ENCODE measurements at regions not wholly inside any gene's neighbourhood (a gene's known extent, or its start where the extent isn't known, plus 50 kb on each side); places are given as distances from the start of the nearest gene placed in this dataset.

- no peaks in the 10 kb centered on the region for H3K36me3 ChIP-seq (ENCODE audit: insufficient read depth, insufficient read length, low read length)
- no peaks in the 10 kb centered on the region for H3K27me3 ChIP-seq (ENCODE audit: insufficient read depth, insufficient read length)
- H3K4me3 ChIP-seq (ENCODE audit: insufficient read length, low read depth) = no peak overlapping the region
- TF ChIP-seq YY1 (IDR thresholded peaks at IDR 0.05; ENCODE audit: insufficient read depth, insufficient read length) (no peak), ZNF274 (IDR thresholded peaks at IDR 0.05; ENCODE audit: low read depth, low read length) (no peak), SUZ12 (IDR thresholded peaks at IDR 0.05; ENCODE audit: extremely low read depth, insufficient read depth, insufficient read length) (no peak)
- no peak for DNase-seq (ENCODE audit: low read depth, low spot score)
- no peak overlapping the region for H3K9ac ChIP-seq (ENCODE audit: insufficient read length, low read depth)
- peaks cover 4% of the 10 kb centered on the region for H3K4me1 ChIP-seq (ENCODE audit: insufficient read depth, insufficient read length)
- H3K9me3 ChIP-seq (ENCODE audit: insufficient read depth, low read length) = no peaks in the 10 kb centered on the region
Measured at GRCh38 chr2:2664989-2665833, 334.1 kb upstream of the MYT1L start.

- Histone ChIP-seq H3K4me1 (ENCODE audit: insufficient read depth, insufficient read length) (peaks cover 4% of the 10 kb centered on the region), H3K9me3 (ENCODE audit: insufficient read depth, low read length) (peaks cover 15% of the 10 kb centered on the region; the same call in 1 of the 2 replicates), H3K9ac (ENCODE audit: insufficient read length, low read depth) (no peak overlapping the region), H3K27me3 (ENCODE audit: insufficient read depth, insufficient read length) (no peaks in the 10 kb centered on the region), H3K36me3 (ENCODE audit: insufficient read depth, insufficient read length, low read length) (no peaks in the 10 kb centered on the region), H3K4me3 (ENCODE audit: insufficient read length, low read depth) (no peak overlapping the region)
- TF ChIP-seq YY1 (IDR thresholded peaks at IDR 0.05; ENCODE audit: insufficient read depth, insufficient read length) = no peak
- no peak for TF ChIP-seq ZNF274 (IDR thresholded peaks at IDR 0.05; ENCODE audit: low read depth, low read length)
- no peak for TF ChIP-seq SUZ12 (IDR thresholded peaks at IDR 0.05; ENCODE audit: extremely low read depth, insufficient read depth, insufficient read length)
- no peak for DNase-seq (ENCODE audit: low read depth, low spot score)
Measured at GRCh38 chr2:2663401-2664036, 332.4 kb upstream of the MYT1L start.

- Histone ChIP-seq H3K9ac (ENCODE audit: insufficient read length, low read depth) (no peak overlapping the region), H3K9me3 (ENCODE audit: insufficient read depth, low read length) (peaks cover 15% of the 10 kb centered on the region; the same call in 1 of the 2 replicates), H3K4me1 (ENCODE audit: insufficient read depth, insufficient read length) (peaks cover 4% of the 10 kb centered on the region), H3K27me3 (ENCODE audit: insufficient read depth, insufficient read length) (no peaks in the 10 kb centered on the region), H3K4me3 (ENCODE audit: insufficient read length, low read depth) (no peak overlapping the region), H3K36me3 (ENCODE audit: insufficient read depth, insufficient read length, low read length) (no peaks in the 10 kb centered on the region)
- no peak for DNase-seq (ENCODE audit: low read depth, low spot score)
- TF ChIP-seq ZNF274 (IDR thresholded peaks at IDR 0.05; ENCODE audit: low read depth, low read length) = no peak
- TF ChIP-seq SUZ12 (IDR thresholded peaks at IDR 0.05; ENCODE audit: extremely low read depth, insufficient read depth, insufficient read length) = no peak
- no peak for TF ChIP-seq YY1 (IDR thresholded peaks at IDR 0.05; ENCODE audit: insufficient read depth, insufficient read length)
Measured at GRCh38 chr2:2662847-2663356, 331.8 kb upstream of the MYT1L start.

GRCh38 chr2:2662037-2662846 lies 331.2 kb upstream of the MYT1L start:
- no peak for DNase-seq (ENCODE audit: low read depth, low spot score)

GRCh38 chr2:2660789-2661355 lies 329.8 kb upstream of the MYT1L start:
- no peaks in the 10 kb centered on the region for H3K27me3 ChIP-seq (ENCODE audit: insufficient read depth, insufficient read length)

More at GRCh38 chr2:2662037-2662846, 331.2 kb upstream of the MYT1L start:
- Histone ChIP-seq H3K27me3 (ENCODE audit: insufficient read depth, insufficient read length) (no peaks in the 10 kb centered on the region), H3K9ac (ENCODE audit: insufficient read length, low read depth) (no peak overlapping the region), H3K4me1 (ENCODE audit: insufficient read depth, insufficient read length) (peaks cover 4% of the 10 kb centered on the region), H3K9me3 (ENCODE audit: insufficient read depth, low read length) (peaks cover 15% of the 10 kb centered on the region; the same call in 1 of the 2 replicates), H3K4me3 (ENCODE audit: insufficient read length, low read depth) (no peak overlapping the region), H3K36me3 (ENCODE audit: insufficient read depth, insufficient read length, low read length) (no peaks in the 10 kb centered on the region)
- TF ChIP-seq YY1 (IDR thresholded peaks at IDR 0.05; ENCODE audit: insufficient read depth, insufficient read length) = no peak
- TF ChIP-seq ZNF274 (IDR thresholded peaks at IDR 0.05; ENCODE audit: low read depth, low read length) = no peak
- no peak for TF ChIP-seq SUZ12 (IDR thresholded peaks at IDR 0.05; ENCODE audit: extremely low read depth, insufficient read depth, insufficient read length)

GRCh38 chr2:2657121-2657962 lies 326.3 kb upstream of the MYT1L start:
- DNase-seq (ENCODE audit: low read depth, low spot score) = no peak
- H3K9me3 ChIP-seq (ENCODE audit: insufficient read depth, low read length) = peaks cover 15% of the 10 kb centered on the region; the same call in 1 of the 2 replicates
- H3K4me1 ChIP-seq (ENCODE audit: insufficient read depth, insufficient read length) = peaks cover 3% of the 10 kb centered on the region
- TF ChIP-seq YY1 (IDR thresholded peaks at IDR 0.05; ENCODE audit: insufficient read depth, insufficient read length) (no peak), ZNF274 (IDR thresholded peaks at IDR 0.05; ENCODE audit: low read depth, low read length) (no peak), SUZ12 (IDR thresholded peaks at IDR 0.05; ENCODE audit: extremely low read depth, insufficient read depth, insufficient read length) (no peak)
- H3K27me3 ChIP-seq (ENCODE audit: insufficient read depth, insufficient read length) = no peaks in the 10 kb centered on the region
- no peak overlapping the region for H3K9ac ChIP-seq (ENCODE audit: insufficient read length, low read depth)
- no peak overlapping the region for H3K4me3 ChIP-seq (ENCODE audit: insufficient read length, low read depth)
- H3K36me3 ChIP-seq (ENCODE audit: insufficient read depth, insufficient read length, low read length) = no peaks in the 10 kb centered on the region

More at GRCh38 chr2:2660789-2661355, 329.8 kb upstream of the MYT1L start:
- H3K9ac ChIP-seq (ENCODE audit: insufficient read length, low read depth) = no peak overlapping the region
- peaks cover 15% of the 10 kb centered on the region; the same call in 1 of the 2 replicates for H3K9me3 ChIP-seq (ENCODE audit: insufficient read depth, low read length)
- no peak for DNase-seq (ENCODE audit: low read depth, low spot score)
- peaks cover 5% of the 10 kb centered on the region for H3K4me1 ChIP-seq (ENCODE audit: insufficient read depth, insufficient read length)
- H3K36me3 ChIP-seq (ENCODE audit: insufficient read depth, insufficient read length, low read length) = no peaks in the 10 kb centered on the region
- H3K4me3 ChIP-seq (ENCODE audit: insufficient read length, low read depth) = no peak overlapping the region
- TF ChIP-seq ZNF274 (IDR thresholded peaks at IDR 0.05; ENCODE audit: low read depth, low read length) = no peak
- TF ChIP-seq YY1 (IDR thresholded peaks at IDR 0.05; ENCODE audit: insufficient read depth, insufficient read length) = no peak

Measured in NT2/D1 (cell line).